ENCODE measurements at regions not wholly inside any gene's neighbourhood (a gene's known extent, or its start where the extent isn't known, plus 50 kb on each side); places are given as distances from the start of the nearest gene placed in this dataset.

- ChIA-PET RAD21 (ENCODE audit: unreplicated experiment) (no interaction called here), CTCF (no interaction called here), POLR2A (interaction anchor here (0.6 kb wide), 1 partner anchor 15 kb away, joined by 3 read pairs; no protein-coding TSS in a partner anchor), SMC1A (ENCODE audit: uncharacterized antibody, unreplicated experiment) (interaction anchor here (1.5 kb wide), 1 partner anchor 11 kb away, joined by 5 read pairs; no protein-coding TSS in a partner anchor)
- Histone ChIP-seq H3K4me2 (ENCODE audit: control insufficient read depth, insufficient read depth) (no peak overlapping the region), H3K27me3 (replicated peaks in 1 of 2; ENCODE audit: control insufficient read depth in 2 of 2, insufficient read depth in 2 of 2, low read length in 1 of 2) (peaks cover 0 to 5% of the 10 kb centered on the region in 2 experiments; a peak in 1 of 4 replicates), H3K36me3 (ENCODE audit: control insufficient read depth in 2 of 2, insufficient read depth in 2 of 2, low read length in 1 of 2) (no peaks in the 10 kb centered on the region), H3K4me1 (ENCODE audit: control insufficient read depth, insufficient read depth, low read length) (peaks cover 24% of the 10 kb centered on the region), H2AFZ (ENCODE audit: control insufficient read depth, low read depth, low read length) (no peak overlapping the region), H3K4me3 (no peak overlapping the region), H3K9me3 (replicated peaks; ENCODE audit: control insufficient read depth, insufficient read depth, low read length) (no peaks in the 10 kb centered on the region; the same call in 2 of the 3 replicates), H3K27ac (ENCODE audit: control insufficient read depth, insufficient read depth) (no peak overlapping the region), H3K9ac (ENCODE audit: control insufficient read depth, insufficient read depth, low read length) (no peak overlapping the region), H3K79me2 (ENCODE audit: control insufficient read depth, insufficient read depth, low read length) (no peaks in the 10 kb centered on the region), H4K20me1 (ENCODE audit: control insufficient read depth, insufficient read depth) (no peaks in the 10 kb centered on the region; the same call in 1 of the 2 replicates)
- BruUV-seq (replicated peaks): no TSS peak
- no peak for ATAC-seq
- in situ Hi-C loops (cut with MboI) (no loop called here), intact Hi-C loops (cut with micrococcal nuclease; ENCODE audit: unreplicated experiment) (no loop called here)
- 45% methylated on average over 5 of the region's 5 CpGs for WGBS (ENCODE audit: insufficient coverage, insufficient replicate concordance, low lambda C conversion rate, missing lambda C conversion rate)
- no peak for DNase-seq (ENCODE audit: low read depth, low spot score)
- no peak for FAIRE-seq
- no peak for TF ChIP-seq POLR2A (IDR thresholded peaks at IDR 0.05; ENCODE audit: low read depth, low read length)
- no peak for TF ChIP-seq BCL11A (IDR thresholded peaks at IDR 0.05; ENCODE audit: low read depth, low read length)
- no peak for TF ChIP-seq SUZ12 (IDR thresholded peaks at IDR 0.05; ENCODE audit: unreplicated experiment)
- no peak for TF ChIP-seq BACH1 (IDR thresholded peaks at IDR 0.05; ENCODE audit: borderline replicate concordance)
- no peak for TF ChIP-seq CUX1 (IDR thresholded peaks at IDR 0.05; ENCODE audit: insufficient replicate concordance, low read depth, low read length)
- no peak for TF ChIP-seq POU2F2 (IDR thresholded peaks at IDR 0.05; ENCODE audit: borderline replicate concordance, low read depth, low read length)
- no peak for TF ChIP-seq ATF3 (IDR thresholded peaks at IDR 0.05; ENCODE audit: borderline replicate concordance, extremely low read depth, low read depth, low read length)
- TF ChIP-seq IKZF1 (conservative IDR thresholded peaks at IDR 0.05): no peak
- no peak for TF ChIP-seq CBFB (IDR thresholded peaks at IDR 0.05; ENCODE audit: low read depth)
- TF ChIP-seq USF1 (IDR thresholded peaks at IDR 0.05; ENCODE audit: borderline replicate concordance, extremely low read length, insufficient read depth, low read depth, low read length): no peak
- TF ChIP-seq CEBPB (IDR thresholded peaks at IDR 0.05; ENCODE audit: borderline replicate concordance in 1 of 2, low read depth in 2 of 2, low read length in 2 of 2): no peak
- no peak for TF ChIP-seq ZNF274 (IDR thresholded peaks at IDR 0.05; ENCODE audit: insufficient read depth, insufficient read length)
- TF ChIP-seq SUPT20H (IDR thresholded peaks at IDR 0.05; ENCODE audit: borderline replicate concordance, control insufficient read depth, low read depth, low read length): no peak
- TF ChIP-seq IRF3 (IDR thresholded peaks at IDR 0.05): no peak
- TF ChIP-seq ZSCAN29 (IDR thresholded peaks at IDR 0.05): no peak
- no peak for TF ChIP-seq WRNIP1 (IDR thresholded peaks at IDR 0.05; ENCODE audit: borderline replicate concordance, low read depth, low read length)
Observed at GRCh38 chr3:43963208-43963607, 272.5 kb downstream of the ABHD5 start.
